IMR-90 (cell line): ENCODE measurements at regions not wholly inside any gene's neighbourhood (a gene's known extent, or its start where the extent isn't known, plus 50 kb on each side); places are given as distances from the start of the nearest gene placed in this dataset.

Experiments
- ATAC-seq: fragments of 200-7000 bp; cut with Tn5 transposase; 2 replicates; pipeline ENCODE4 v1.9.1; 2020; ENCODE audit warnings: low read depth, mild to moderate bottlenecking, moderate library complexity
- BruUV-seq: library from RNA; stranded (reverse); fragments of 400-500 nt; replicated peaks from 2 replicates; lab custom pipeline; 2021; lab: Mats Ljungman, UMichigan
- CTCF ChIA-PET: fragments of 300-600 bp; formaldehyde crosslinking; extraction: SDS; loops from one replicate; lab custom pipeline; 2021; ENCODE audit warnings: antibody characterized with exemption; lab: Yijun Ruan, JAX
- POLR2A ChIA-PET: fragments of 300-600 bp; sonication (Branson Sonifier 250); formaldehyde crosslinking; loops from one replicate; lab custom pipeline; 2022; ENCODE audit warnings: antibody characterized with exemption; ENCODE audit not compliant: unreplicated experiment; lab: Charles Lee
- DNase-seq: peaks from one replicate; pipeline ENCODE4 v3.0.0; 2013
- H2AFZ ChIP-seq: replicated peaks from 2 replicates; pipeline ENCODE3; 2013; ENCODE audit warnings: low read length, mild to moderate bottlenecking; ENCODE audit not compliant: poor library complexity
- H2AK5ac ChIP-seq: 2 replicates; pipeline ENCODE4 v1.6.1; 2013; ENCODE audit warnings: low read depth, low read length, inconsistent platforms
- H2AK9ac ChIP-seq: replicated peaks from 2 replicates; pipeline ENCODE3; 2013; ENCODE audit warnings: mild to moderate bottlenecking, low read depth, low read length, moderate library complexity; ENCODE audit not compliant: poor library complexity
- H2BK120ac ChIP-seq: 2 replicates; pipeline ENCODE4 v1.6.1; 2013; ENCODE audit warnings: low read depth, low read length, inconsistent platforms
- H2BK15ac ChIP-seq: 3 replicates; pipeline ENCODE4 v1.6.1; 2013; ENCODE audit warnings: low read depth, low read length, inconsistent platforms
- H2BK20ac ChIP-seq: 2 replicates; pipeline ENCODE4 v1.6.1; 2013; ENCODE audit warnings: low read depth, mild to moderate bottlenecking, inconsistent platforms, low read length, moderate library complexity
- H2BK5ac ChIP-seq: 2 replicates; pipeline ENCODE4 v1.6.1; 2013; ENCODE audit warnings: mild to moderate bottlenecking, low read depth, low read length, inconsistent platforms; ENCODE audit not compliant: poor library complexity, severe bottlenecking
- H3K14ac ChIP-seq: replicated peaks from 2 replicates; pipeline ENCODE4 v1.6.1; 2013; ENCODE audit warnings: low read depth, low read length, inconsistent platforms
- H3K18ac ChIP-seq: 2 replicates; pipeline ENCODE4 v1.6.1; 2013; ENCODE audit warnings: low read depth, low read length, control low read depth
- H3K23ac ChIP-seq: 2 replicates; pipeline ENCODE4 v1.6.1; 2013; ENCODE audit warnings: low read depth, low read length, inconsistent platforms
- H3K27ac ChIP-seq: 2 replicates; pipeline ENCODE4 v1.5.1; 2013; ENCODE audit warnings: mild to moderate bottlenecking, control low read depth, low read length; ENCODE audit not compliant: insufficient read depth
- H3K27me3 ChIP-seq: 2 replicates; pipeline ENCODE4 v1.6.1; 2013; ENCODE audit warnings: low read length; ENCODE audit not compliant: control insufficient read depth, insufficient read depth
- H3K36me3 ChIP-seq: 2 replicates; pipeline ENCODE4 v1.6.1; 2013; ENCODE audit warnings: low read length, mixed read lengths; ENCODE audit not compliant: control insufficient read depth, insufficient read depth
- H3K4ac ChIP-seq: 2 replicates; pipeline ENCODE4 v1.6.1; 2013; ENCODE audit warnings: low read depth, low read length, inconsistent platforms
- H3K4me1 ChIP-seq: 2 replicates; pipeline ENCODE4 v1.6.1; 2013; ENCODE audit warnings: low read length, mixed read lengths; ENCODE audit not compliant: control insufficient read depth, insufficient read depth
- H3K4me2 ChIP-seq: 2 replicates; pipeline ENCODE4 v1.6.1; 2013; ENCODE audit warnings: low read depth, mild to moderate bottlenecking, control low read depth, low read length, moderate library complexity
- H3K4me3 ChIP-seq: 2 replicates; pipeline ENCODE4 v1.5.1; 2013; ENCODE audit warnings: low read depth, mild to moderate bottlenecking, control low read depth, low read length, moderate library complexity; ENCODE audit not compliant: insufficient read depth
- H3K56ac ChIP-seq: 2 replicates; pipeline ENCODE4 v1.6.1; 2013; ENCODE audit warnings: low read length, inconsistent platforms; ENCODE audit not compliant: insufficient read depth; ENCODE audit errors: extremely low read depth
- H3K79me1 ChIP-seq, 2 experiments: 2 replicates each; pipeline ENCODE4 v1.6.1; 2013; ENCODE audit warnings: low read length in 2 of 2, inconsistent platforms in 1 of 2, low read depth in 1 of 2
- H3K9ac ChIP-seq: 2 replicates; pipeline ENCODE4 v1.6.1; 2013; ENCODE audit warnings: low read depth, low read length, control low read depth
- H3K9me1 ChIP-seq: 2 replicates; pipeline ENCODE4 v1.6.1; 2013; ENCODE audit warnings: low read length, inconsistent platforms; ENCODE audit not compliant: insufficient read depth
- H3K9me3 ChIP-seq: 2 replicates; pipeline ENCODE4 v1.6.1; 2013; ENCODE audit warnings: low read length; ENCODE audit not compliant: control insufficient read depth, insufficient read depth
- H4K20me1 ChIP-seq: 2 replicates; pipeline ENCODE4 v1.6.1; 2013; ENCODE audit warnings: low read length, inconsistent platforms; ENCODE audit not compliant: insufficient read depth
- H4K5ac ChIP-seq: 2 replicates; pipeline ENCODE4 v1.6.1; 2013; ENCODE audit warnings: mild to moderate bottlenecking, low read depth, low read length, control low read depth
- H4K8ac ChIP-seq, 2 experiments: 2 replicates each; pipeline ENCODE4 v1.6.1; 2013; ENCODE audit warnings: low read depth in 2 of 2, low read length in 2 of 2, control low read depth in 1 of 2, inconsistent platforms in 1 of 2
- H4K91ac ChIP-seq: 2 replicates; pipeline ENCODE4 v1.6.1; 2013; ENCODE audit warnings: low read depth, low read length, inconsistent platforms; ENCODE audit not compliant: insufficient read depth
- BHLHE40 ChIP-seq: fragments of 150-350 bp; IDR thresholded peaks from 2 replicates; pipeline ENCODE4 v1.6.1; 2016; ENCODE audit warnings: mild to moderate bottlenecking, low read depth, low read length
- CEBPB ChIP-seq: IDR thresholded peaks from 2 replicates; pipeline ENCODE4 v1.6.1; 2012; ENCODE audit warnings: low read depth, low read length, improper control_type of control experiment
- CHD1 ChIP-seq: IDR thresholded peaks from 2 replicates; pipeline ENCODE4 v1.6.1; 2012; ENCODE audit warnings: low read depth, low read length, improper control_type of control experiment
- FOS ChIP-seq: fragments of 150-350 bp; IDR thresholded peaks from 2 replicates; pipeline ENCODE4 v1.6.1; 2016; ENCODE audit warnings: low read depth, low read length
- MAFK ChIP-seq: IDR thresholded peaks from 2 replicates; pipeline ENCODE4 v1.6.1; 2012; ENCODE audit warnings: low read depth, low read length, improper control_type of control experiment
- MAZ ChIP-seq: IDR thresholded peaks from 2 replicates; pipeline ENCODE4 v1.6.1; 2012; ENCODE audit warnings: low read depth, mild to moderate bottlenecking, low read length, improper control_type of control experiment, moderate library complexity, borderline replicate concordance
- MXI1 ChIP-seq: IDR thresholded peaks from 2 replicates; pipeline ENCODE4 v1.6.1; 2012; ENCODE audit warnings: low read depth, mild to moderate bottlenecking, low read length, moderate library complexity, borderline replicate concordance
- NFE2L2 ChIP-seq: fragments of 150-350 bp; IDR thresholded peaks from 2 replicates; pipeline ENCODE4 v1.6.1; 2016; ENCODE audit warnings: low read depth, mild to moderate bottlenecking, low read length
- POLR2A ChIP-seq: IDR thresholded peaks from 2 replicates; pipeline ENCODE4 v1.6.1; 2012; ENCODE audit warnings: mild to moderate bottlenecking, low read depth, low read length
- RAD21 ChIP-seq: IDR thresholded peaks from 2 replicates; pipeline ENCODE4 v1.6.1; 2012; ENCODE audit warnings: low read length, improper control_type of control experiment
- RCOR1 ChIP-seq: IDR thresholded peaks from 2 replicates; pipeline ENCODE4 v1.6.1; 2012; ENCODE audit warnings: mild to moderate bottlenecking, low read length, improper control_type of control experiment; ENCODE audit not compliant: insufficient replicate concordance
- SMC3 ChIP-seq: fragments of 150-350 bp; IDR thresholded peaks from 2 replicates; pipeline ENCODE4 v1.6.1; 2016; ENCODE audit warnings: low read depth, mild to moderate bottlenecking, antibody characterized with exemption, low read length, moderate library complexity
- WGBS, 2 experiments: methylation state at CpG; one replicate each; pipeline versions ENCODE4 v1.1.5 to v1.1.7; 2013; ENCODE audit warnings: missing lambda C conversion rate in 2 of 2; ENCODE audit not compliant: insufficient read length in 1 of 2; ENCODE audit errors: extremely low coverage in 2 of 2; 5-methylcytosine and 5-hydroxymethylcytosine counted together
- dilution Hi-C: fragments of 300-500 bp; cut with HindIII; formaldehyde crosslinking; loops from one replicate; pipeline ENCODE4 v1.14.3; 2018; ENCODE audit warnings: low sequenced_read_pairs; ENCODE audit not compliant: unreplicated experiment
- in situ Hi-C: fragments of 300-500 bp; cut with MboI; formaldehyde crosslinking; loops from 3 replicates; pipeline ENCODE4 v1.14.3; 2019; ENCODE audit warnings: low sequenced_read_pairs, inconsistent platforms, mixed read lengths
- intact Hi-C: fragments of 100-400 bp; cut with micrococcal nuclease; formaldehyde crosslinking; loops from 2 replicates; pipeline ENCODE4 v1.10.0; 2022
- TF ChIP-seq, protein P1 (sequence below): conservative IDR thresholded peaks from 2 replicates; pipeline ENCODE4 v1.5.1; 2012; ENCODE audit warnings: mild to moderate bottlenecking, low read depth, low read length, improper control_type of control experiment
- TF ChIP-seq, protein P2 (sequence below): fragments of 150-350 bp; IDR thresholded peaks from 2 replicates; pipeline ENCODE4 v1.6.1; 2016; ENCODE audit warnings: low read depth, mild to moderate bottlenecking, low read length, moderate library complexity, borderline replicate concordance
- TF ChIP-seq, protein P3 (sequence below): fragments of 150-350 bp; IDR thresholded peaks from 2 replicates; pipeline ENCODE4 v1.6.1; 2017; ENCODE audit warnings: mild to moderate bottlenecking, antibody characterized with exemption, low read length, low read depth

DNA sequence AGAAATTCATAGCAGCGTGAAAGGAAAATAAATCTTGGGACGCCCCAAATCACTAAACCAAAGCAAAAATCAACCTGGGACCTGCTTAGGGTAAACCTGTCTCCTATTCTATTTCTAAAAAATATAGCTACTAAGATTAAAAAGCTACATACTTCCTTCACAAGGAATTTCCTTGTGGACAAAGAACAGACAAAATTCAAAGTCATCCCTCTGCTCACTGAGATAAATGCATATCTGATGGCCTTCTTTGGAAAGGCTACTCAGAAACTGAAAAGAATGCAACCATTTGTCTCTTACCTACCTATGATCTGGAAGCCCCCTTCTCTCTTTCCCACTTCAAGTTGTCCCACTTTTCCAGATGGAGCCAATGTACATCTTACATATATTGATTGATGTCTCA lies 93.0 kb upstream of the CNOT2 start:
- H3K4me3 ChIP-seq = no peak overlapping the region
- no peak for TF ChIP-seq MXI1
- TF ChIP-seq RCOR1 = no peak
- TF ChIP-seq SMC3 = no peak
- TF ChIP-seq, protein P1, sequence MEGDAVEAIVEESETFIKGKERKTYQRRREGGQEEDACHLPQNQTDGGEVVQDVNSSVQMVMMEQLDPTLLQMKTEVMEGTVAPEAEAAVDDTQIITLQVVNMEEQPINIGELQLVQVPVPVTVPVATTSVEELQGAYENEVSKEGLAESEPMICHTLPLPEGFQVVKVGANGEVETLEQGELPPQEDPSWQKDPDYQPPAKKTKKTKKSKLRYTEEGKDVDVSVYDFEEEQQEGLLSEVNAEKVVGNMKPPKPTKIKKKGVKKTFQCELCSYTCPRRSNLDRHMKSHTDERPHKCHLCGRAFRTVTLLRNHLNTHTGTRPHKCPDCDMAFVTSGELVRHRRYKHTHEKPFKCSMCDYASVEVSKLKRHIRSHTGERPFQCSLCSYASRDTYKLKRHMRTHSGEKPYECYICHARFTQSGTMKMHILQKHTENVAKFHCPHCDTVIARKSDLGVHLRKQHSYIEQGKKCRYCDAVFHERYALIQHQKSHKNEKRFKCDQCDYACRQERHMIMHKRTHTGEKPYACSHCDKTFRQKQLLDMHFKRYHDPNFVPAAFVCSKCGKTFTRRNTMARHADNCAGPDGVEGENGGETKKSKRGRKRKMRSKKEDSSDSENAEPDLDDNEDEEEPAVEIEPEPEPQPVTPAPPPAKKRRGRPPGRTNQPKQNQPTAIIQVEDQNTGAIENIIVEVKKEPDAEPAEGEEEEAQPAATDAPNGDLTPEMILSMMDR = no peak
- no peak for TF ChIP-seq RAD21
- TF ChIP-seq, protein P2, sequence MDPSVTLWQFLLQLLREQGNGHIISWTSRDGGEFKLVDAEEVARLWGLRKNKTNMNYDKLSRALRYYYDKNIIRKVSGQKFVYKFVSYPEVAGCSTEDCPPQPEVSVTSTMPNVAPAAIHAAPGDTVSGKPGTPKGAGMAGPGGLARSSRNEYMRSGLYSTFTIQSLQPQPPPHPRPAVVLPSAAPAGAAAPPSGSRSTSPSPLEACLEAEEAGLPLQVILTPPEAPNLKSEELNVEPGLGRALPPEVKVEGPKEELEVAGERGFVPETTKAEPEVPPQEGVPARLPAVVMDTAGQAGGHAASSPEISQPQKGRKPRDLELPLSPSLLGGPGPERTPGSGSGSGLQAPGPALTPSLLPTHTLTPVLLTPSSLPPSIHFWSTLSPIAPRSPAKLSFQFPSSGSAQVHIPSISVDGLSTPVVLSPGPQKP = no peak
- no peak for TF ChIP-seq NFE2L2
- no peak for TF ChIP-seq CEBPB
- no peak for TF ChIP-seq POLR2A
- no peak for TF ChIP-seq MAFK
- TF ChIP-seq MAZ = no peak
- no peak for TF ChIP-seq CHD1
- TF ChIP-seq BHLHE40 = no peak
- TF ChIP-seq, protein P3, sequence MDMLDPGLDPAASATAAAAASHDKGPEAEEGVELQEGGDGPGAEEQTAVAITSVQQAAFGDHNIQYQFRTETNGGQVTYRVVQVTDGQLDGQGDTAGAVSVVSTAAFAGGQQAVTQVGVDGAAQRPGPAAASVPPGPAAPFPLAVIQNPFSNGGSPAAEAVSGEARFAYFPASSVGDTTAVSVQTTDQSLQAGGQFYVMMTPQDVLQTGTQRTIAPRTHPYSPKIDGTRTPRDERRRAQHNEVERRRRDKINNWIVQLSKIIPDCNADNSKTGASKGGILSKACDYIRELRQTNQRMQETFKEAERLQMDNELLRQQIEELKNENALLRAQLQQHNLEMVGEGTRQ = no peak
- TF ChIP-seq FOS = no peak
- no peak overlapping the region for H3K14ac ChIP-seq
- H3K9me1 ChIP-seq = no peaks in the 10 kb centered on the region
- BruUV-seq = no TSS peak
- intact Hi-C loops (no loop called here), in situ Hi-C loops (no loop called here), dilution Hi-C loops (no loop called here)
- no peak overlapping the region for H2AFZ ChIP-seq
- no peak overlapping the region for H3K27ac ChIP-seq
- H3K4ac ChIP-seq = no peak overlapping the region
- no peaks in the 10 kb centered on the region for H3K36me3 ChIP-seq
- H3K27me3 ChIP-seq = no peaks in the 10 kb centered on the region
- DNase-seq = no peak
- no peak overlapping the region for H4K5ac ChIP-seq
- no peaks in the 10 kb centered on the region for H3K9me3 ChIP-seq
- no peak overlapping the region for H4K91ac ChIP-seq
- POLR2A ChIA-PET = no interaction called here
- H4K20me1 ChIP-seq = no peaks in the 10 kb centered on the region
- H2BK15ac ChIP-seq = no peak overlapping the region
- H3K56ac ChIP-seq = no peak overlapping the region
- no peak overlapping the region for H2BK20ac ChIP-seq
- no peak overlapping the region for H3K9ac ChIP-seq
- no peak overlapping the region for H3K18ac ChIP-seq
- CTCF ChIA-PET = no interaction called here
- H3K4me2 ChIP-seq = no peak overlapping the region
- H2AK5ac ChIP-seq = no peak overlapping the region
- no CpG with 5 or more reads among the region's 2 CpGs for WGBS, 2 experiments
- no peaks in the 10 kb centered on the region for H3K79me1 ChIP-seq
- H2AK9ac ChIP-seq = no peak overlapping the region
- no peak overlapping the region for H3K23ac ChIP-seq
- no peak overlapping the region for H2BK5ac ChIP-seq
- no peak for ATAC-seq
- no peaks in the 10 kb centered on the region for H3K4me1 ChIP-seq
- no peak overlapping the region for H2BK120ac ChIP-seq
- no peak overlapping the region for H4K8ac ChIP-seq
